GM23248 (cell line): ENCODE measurements at regions not wholly inside any gene's neighbourhood (a gene's known extent, or its start where the extent isn't known, plus 50 kb on each side); places are given as distances from the start of the nearest gene placed in this dataset.

ENCODE experiments used
- EZH2 ChIP-seq: fragments of 200-600 bp; sonication (generic); IDR thresholded peaks from 2 replicates; pipeline ENCODE4 v1.6.1; 2018; ENCODE audit warnings: antibody characterized with exemption, mild to moderate bottlenecking; ENCODE audit not compliant: insufficient read depth, poor library complexity, severe bottlenecking
- EZH2phosphoT487 ChIP-seq: fragments of 200-600 bp; sonication (generic); IDR thresholded peaks from 2 replicates; pipeline ENCODE4 v1.6.1; 2018; ENCODE audit warnings: antibody characterized with exemption, moderate library complexity, mild to moderate bottlenecking, low read depth; ENCODE audit not compliant: insufficient read depth

DNA sequence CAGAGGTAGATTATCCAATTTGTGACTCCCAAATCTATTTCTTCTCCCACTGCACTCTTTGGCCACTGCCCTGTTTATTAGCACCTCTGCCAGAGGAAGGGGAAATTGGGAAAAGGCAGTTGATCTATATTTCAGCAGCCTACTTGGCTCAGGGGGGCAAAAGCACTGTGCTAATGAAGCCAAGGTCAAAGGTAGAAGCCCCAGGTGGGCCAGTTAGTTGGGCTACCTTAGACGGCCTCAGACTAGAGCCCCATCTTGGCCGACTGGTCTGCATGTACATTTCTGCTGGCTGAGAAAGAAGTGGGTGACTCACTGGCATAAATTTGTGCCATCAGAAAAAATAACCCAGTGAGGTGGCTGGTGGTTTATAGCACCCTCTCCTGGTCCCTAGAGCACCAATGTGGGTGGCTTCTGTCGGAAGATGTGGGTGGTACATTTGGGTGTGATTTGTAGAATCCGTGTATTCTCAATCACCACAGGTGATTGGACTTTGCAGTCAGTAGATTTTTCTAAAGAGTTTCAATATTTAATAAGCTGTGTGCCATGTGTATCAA lies 293.3 kb upstream of the MKI67 start:
- no peak for TF ChIP-seq EZH2
- no peak for TF ChIP-seq EZH2phosphoT487
